ENCODE measurements at regions not wholly inside any gene's neighbourhood (a gene's known extent, or its start where the extent isn't known, plus 50 kb on each side); places are given as distances from the start of the nearest gene placed in this dataset.

- TF ChIP-seq POLR2A (IDR thresholded peaks at IDR 0.05) = no peak
- peak in 5 of 6 experiments; percentile 10 to 49 (median 41) for TF ChIP-seq CTCF (IDR thresholded peaks at IDR 0.05)
Measured at GRCh38 chr2:207283356-207283755, 117.6 kb upstream of the KLF7 start.

All from adrenal gland (tissue), 5 donors.